ENCODE measurements at regions not wholly inside any gene's neighbourhood (a gene's known extent, or its start where the extent isn't known, plus 50 kb on each side); places are given as distances from the start of the nearest gene placed in this dataset.

DNA sequence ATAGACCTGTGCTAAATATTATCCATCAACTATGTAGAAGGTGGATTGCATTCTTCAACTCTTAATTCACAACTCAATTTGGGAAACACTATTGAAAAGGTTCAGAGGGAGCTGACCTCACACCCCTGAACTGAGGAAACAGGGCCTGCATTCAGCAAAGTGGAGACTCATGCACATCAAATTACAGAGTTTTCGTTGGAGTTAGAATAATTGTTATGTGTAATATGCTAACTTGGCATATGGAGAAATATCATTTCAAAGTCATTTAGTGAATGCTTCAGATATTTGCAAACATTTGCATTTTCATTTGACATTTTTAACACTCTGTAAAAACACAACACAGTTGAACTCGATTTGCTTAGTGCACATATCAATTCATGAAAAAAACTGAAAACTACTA lies 1102.8 kb upstream of the INTU start:
- Histone ChIP-seq H3K9me3 (replicated peaks in 1 of 3) (no peaks in the 10 kb centered on the region), H3K27me3 (no peaks in the 10 kb centered on the region), H3K4me3 (no peak overlapping the region), H3K27ac (no peak overlapping the region), H3K4me1 (replicated peaks in 1 of 2) (no peaks in the 10 kb centered on the region), H3K36me3 (replicated peaks in 1 of 2) (no peaks in the 10 kb centered on the region)
- DNase-seq, result no peak
- WGBS, 4 donors, result 70 to 76% (median 73%) methylated on average over 2 of the region's 2 CpGs
- intact Hi-C loops (cut with DNase I), result no loop called here
- TF ChIP-seq, protein P1, sequence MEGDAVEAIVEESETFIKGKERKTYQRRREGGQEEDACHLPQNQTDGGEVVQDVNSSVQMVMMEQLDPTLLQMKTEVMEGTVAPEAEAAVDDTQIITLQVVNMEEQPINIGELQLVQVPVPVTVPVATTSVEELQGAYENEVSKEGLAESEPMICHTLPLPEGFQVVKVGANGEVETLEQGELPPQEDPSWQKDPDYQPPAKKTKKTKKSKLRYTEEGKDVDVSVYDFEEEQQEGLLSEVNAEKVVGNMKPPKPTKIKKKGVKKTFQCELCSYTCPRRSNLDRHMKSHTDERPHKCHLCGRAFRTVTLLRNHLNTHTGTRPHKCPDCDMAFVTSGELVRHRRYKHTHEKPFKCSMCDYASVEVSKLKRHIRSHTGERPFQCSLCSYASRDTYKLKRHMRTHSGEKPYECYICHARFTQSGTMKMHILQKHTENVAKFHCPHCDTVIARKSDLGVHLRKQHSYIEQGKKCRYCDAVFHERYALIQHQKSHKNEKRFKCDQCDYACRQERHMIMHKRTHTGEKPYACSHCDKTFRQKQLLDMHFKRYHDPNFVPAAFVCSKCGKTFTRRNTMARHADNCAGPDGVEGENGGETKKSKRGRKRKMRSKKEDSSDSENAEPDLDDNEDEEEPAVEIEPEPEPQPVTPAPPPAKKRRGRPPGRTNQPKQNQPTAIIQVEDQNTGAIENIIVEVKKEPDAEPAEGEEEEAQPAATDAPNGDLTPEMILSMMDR (IDR thresholded peaks at IDR 0.05), result no peak
- TF ChIP-seq POLR2A (IDR thresholded peaks at IDR 0.05), result no peak

DNA sequence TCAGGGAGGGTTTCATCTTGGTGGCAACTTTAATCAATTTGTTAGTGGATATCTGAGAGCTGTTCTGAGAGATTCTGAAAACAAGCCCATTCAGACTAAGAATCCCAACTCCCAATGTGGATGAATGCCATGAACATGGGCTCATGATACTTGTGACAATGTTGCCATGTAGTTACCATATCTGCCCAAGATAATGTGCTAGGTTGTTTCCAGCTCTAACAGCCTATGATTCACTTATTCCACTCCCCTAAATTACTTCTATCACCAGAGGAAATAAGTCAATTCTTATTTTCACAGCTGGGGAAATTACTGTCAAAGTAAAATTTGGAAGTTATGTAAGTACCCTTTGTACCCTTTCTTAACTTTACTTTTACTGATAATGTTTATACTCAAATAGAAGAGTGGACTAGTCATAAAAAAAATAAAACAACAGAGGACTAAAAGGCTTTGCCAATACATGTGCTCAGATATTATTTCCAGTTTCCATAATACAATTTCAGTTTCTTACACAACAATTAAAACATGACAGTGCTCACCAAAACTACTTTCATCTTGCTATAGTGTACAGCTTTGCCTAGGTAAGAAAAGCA lies 1101.7 kb upstream of the INTU start:
- TF ChIP-seq, protein P1 (IDR thresholded peaks at IDR 0.05), result no peak
- no peak for TF ChIP-seq POLR2A (IDR thresholded peaks at IDR 0.05)
- no peaks in the 10 kb centered on the region for H3K4me1 ChIP-seq (replicated peaks in 1 of 2)
- H3K36me3 ChIP-seq (replicated peaks in 1 of 2), result no peaks in the 10 kb centered on the region
- no peak overlapping the region for H3K27ac ChIP-seq
- H3K4me3 ChIP-seq, result no peak overlapping the region
- H3K27me3 ChIP-seq, result no peaks in the 10 kb centered on the region
- intact Hi-C loops (cut with DNase I), result no loop called here
- no peaks in the 10 kb centered on the region for H3K9me3 ChIP-seq (replicated peaks in 1 of 3)
- DNase-seq, result no peak

DNA sequence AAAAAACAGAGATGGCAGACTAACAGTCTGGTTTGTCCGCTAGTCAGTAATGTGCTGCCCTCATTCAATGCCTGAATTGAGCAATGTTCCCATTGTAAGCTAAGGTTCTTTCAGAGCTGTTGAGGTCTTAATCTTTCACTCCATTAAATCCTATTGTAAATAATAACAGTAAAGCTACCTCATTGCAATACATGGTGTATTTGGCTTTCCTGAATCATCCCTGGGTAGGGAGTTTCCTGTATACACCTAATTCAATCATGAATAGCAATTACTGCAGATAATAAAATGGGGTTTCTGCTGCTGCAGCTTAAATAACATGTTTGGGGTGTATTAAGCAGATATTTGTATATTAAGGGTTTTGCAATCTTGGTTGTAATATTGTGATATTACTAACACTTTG lies 1100.2 kb upstream of the INTU start:
- no peak for DNase-seq
- TF ChIP-seq POLR2A (IDR thresholded peaks at IDR 0.05), result no peak
- TF ChIP-seq, protein P1 (IDR thresholded peaks at IDR 0.05), result no peak
- 81 to 92% (median 88%) methylated on average over 1 of the region's 1 CpG for WGBS, 4 donors
- Histone ChIP-seq H3K9me3 (replicated peaks in 1 of 3) (no peaks in the 10 kb centered on the region), H3K4me1 (replicated peaks in 1 of 2) (no peaks in the 10 kb centered on the region), H3K4me3 (no peak overlapping the region), H3K27me3 (no peaks in the 10 kb centered on the region), H3K36me3 (replicated peaks in 1 of 2) (no peaks in the 10 kb centered on the region), H3K27ac (no peak overlapping the region)
- intact Hi-C loops (cut with DNase I), result no loop called here

DNA sequence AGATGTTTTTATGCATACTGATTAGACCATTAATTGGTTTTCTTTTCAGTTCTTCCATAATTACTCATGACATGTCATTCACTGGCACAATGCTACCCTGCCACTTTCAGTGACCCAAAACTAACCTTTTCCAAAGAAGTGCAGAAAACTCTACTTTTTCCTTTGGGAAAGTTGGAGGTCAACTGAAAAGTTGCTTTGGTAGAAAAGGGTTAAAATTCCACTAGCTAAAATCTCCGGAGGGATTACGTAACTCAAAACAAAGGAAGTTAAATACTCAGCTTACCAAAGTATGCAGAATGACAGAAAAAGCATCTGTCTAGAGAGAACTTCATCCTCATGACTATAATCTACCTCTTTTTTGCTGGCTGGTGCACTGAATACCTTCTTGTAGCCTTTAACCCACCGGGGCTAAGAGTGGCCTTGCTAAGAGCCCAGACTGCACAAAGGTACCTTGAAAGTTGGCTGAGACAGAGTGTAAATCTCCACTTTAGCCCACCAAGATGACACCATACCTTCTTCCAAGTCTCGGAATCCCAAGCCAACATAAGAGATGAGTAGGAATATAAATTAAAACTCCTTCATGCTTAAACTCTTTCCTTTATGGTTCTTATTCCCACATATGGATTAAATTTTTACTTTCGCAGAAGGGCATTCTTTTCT lies 1099.5 kb upstream of the INTU start:
- no peaks in the 10 kb centered on the region for H3K4me1 ChIP-seq (replicated peaks in 1 of 2)
- no peak overlapping the region for H3K4me3 ChIP-seq
- no peak overlapping the region for H3K27ac ChIP-seq
- H3K36me3 ChIP-seq (replicated peaks in 1 of 2), result no peaks in the 10 kb centered on the region
- 48 to 53% (median 51%) methylated on average over 5 of the region's 5 CpGs for WGBS, 4 donors
- intact Hi-C loops (cut with DNase I), result no loop called here
- no peaks in the 10 kb centered on the region for H3K27me3 ChIP-seq
- DNase-seq, result no peak
- no peaks in the 10 kb centered on the region for H3K9me3 ChIP-seq (replicated peaks in 1 of 3)
- no peak for TF ChIP-seq POLR2A (IDR thresholded peaks at IDR 0.05)

DNA sequence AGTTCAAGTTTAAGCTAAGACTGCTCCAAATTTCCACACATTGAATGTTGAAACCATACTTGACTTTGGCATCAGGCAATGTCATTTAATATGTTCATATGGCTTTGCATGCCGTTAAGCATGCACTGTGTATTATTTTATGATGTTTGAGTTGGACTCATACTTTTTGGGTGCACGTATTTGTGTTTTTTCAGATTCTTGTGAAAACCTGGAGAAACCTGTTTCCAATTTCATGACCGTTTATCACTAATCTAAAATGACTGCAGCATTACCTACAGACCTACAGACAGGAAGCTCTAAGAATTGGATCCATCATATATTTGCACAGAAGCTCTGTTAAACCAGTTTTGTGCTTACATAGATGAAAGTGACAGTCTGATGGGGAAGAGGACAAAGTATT lies 1093.0 kb upstream of the INTU start:
- Histone ChIP-seq H3K36me3 (replicated peaks in 1 of 2) (no peaks in the 10 kb centered on the region), H3K9me3 (replicated peaks in 1 of 3) (no peaks in the 10 kb centered on the region), H3K27me3 (no peaks in the 10 kb centered on the region), H3K27ac (no peak overlapping the region), H3K4me3 (no peak overlapping the region), H3K4me1 (replicated peaks in 1 of 2) (no peaks in the 10 kb centered on the region)
- no peak for DNase-seq
- intact Hi-C loops (cut with DNase I), result no loop called here
- 75 to 82% (median 77%) methylated on average over 3 of the region's 3 CpGs for WGBS, 4 donors
- TF ChIP-seq, protein P1 (IDR thresholded peaks at IDR 0.05), result no peak
